Renal cortical epithelial cell (primary cell): ENCODE measurements at regions not wholly inside any gene's neighbourhood (a gene's known extent, or its start where the extent isn't known, plus 50 kb on each side); places are given as distances from the start of the nearest gene placed in this dataset.
"Not testable (repeated sequence)": the region's sequence is repeated elsewhere in the genome, so short reads cannot be mapped to it uniquely, and the experiment has no call there.

Experiments
- DNase-seq: peaks from one replicate; pipeline ENCODE4 v3.0.0-alpha.2; 2011; ENCODE audit warnings: low read depth

GRCh38 chr14:105636935-105637334 lies 110.6 kb downstream of the TMEM121 start:
- DNase-seq, result no peak

GRCh38 chr14:105637345-105637744 lies 111.0 kb downstream of the TMEM121 start:
- not testable (repeated sequence) for DNase-seq

- not testable (repeated sequence) for DNase-seq
Observed at GRCh38 chr14:105639969-105640931, 113.9 kb downstream of the TMEM121 start.

GRCh38 chr14:105641075-105641937 lies 114.9 kb downstream of the TMEM121 start:
- no peak for DNase-seq

GRCh38 chr14:105641951-105642350 lies 115.6 kb downstream of the TMEM121 start:
- DNase-seq, result not testable (repeated sequence)

- DNase-seq, result not testable (repeated sequence)
Observed at GRCh38 chr14:105642486-105642885, 116.1 kb downstream of the TMEM121 start.

- DNase-seq, result not testable (repeated sequence)
Observed at GRCh38 chr14:105643406-105644052, 117.1 kb downstream of the TMEM121 start.

- DNase-seq, result not testable (repeated sequence)
Observed at GRCh38 chr14:105644053-105644435, 117.7 kb downstream of the TMEM121 start.

- DNase-seq, result not testable (repeated sequence)
Observed at GRCh38 chr14:105644457-105644856, 118.1 kb downstream of the TMEM121 start.

- not testable (repeated sequence) for DNase-seq
Observed at GRCh38 chr14:105644891-105645290, 118.5 kb downstream of the TMEM121 start.

- not testable (repeated sequence) for DNase-seq
Observed at GRCh38 chr14:105645389-105645788, 119.0 kb downstream of the TMEM121 start.

GRCh38 chr14:105646175-105646574 lies 119.8 kb downstream of the TMEM121 start:
- no peak for DNase-seq

- DNase-seq, result not testable (repeated sequence)
Observed at GRCh38 chr14:105646711-105647281, 120.4 kb downstream of the TMEM121 start.

- DNase-seq, result not testable (repeated sequence)
Observed at GRCh38 chr14:105647426-105647783, 121.0 kb downstream of the TMEM121 start.

- DNase-seq, result no peak
Observed at GRCh38 chr14:105647784-105648608, 121.6 kb downstream of the TMEM121 start.

- not testable (repeated sequence) for DNase-seq
Observed at GRCh38 chr14:105648609-105649535, 122.5 kb downstream of the TMEM121 start.

GRCh38 chr14:105652317-105652716 lies 125.9 kb downstream of the TMEM121 start:
- not testable (repeated sequence) for DNase-seq

- not testable (repeated sequence) for DNase-seq
Observed at GRCh38 chr14:105653921-105654320, 127.5 kb downstream of the TMEM121 start.

GRCh38 chr14:105659255-105659654 lies 132.9 kb downstream of the TMEM121 start:
- not testable (repeated sequence) for DNase-seq
